ENCODE measurements at regions not wholly inside any gene's neighbourhood (a gene's known extent, or its start where the extent isn't known, plus 50 kb on each side); places are given as distances from the start of the nearest gene placed in this dataset.

DNA sequence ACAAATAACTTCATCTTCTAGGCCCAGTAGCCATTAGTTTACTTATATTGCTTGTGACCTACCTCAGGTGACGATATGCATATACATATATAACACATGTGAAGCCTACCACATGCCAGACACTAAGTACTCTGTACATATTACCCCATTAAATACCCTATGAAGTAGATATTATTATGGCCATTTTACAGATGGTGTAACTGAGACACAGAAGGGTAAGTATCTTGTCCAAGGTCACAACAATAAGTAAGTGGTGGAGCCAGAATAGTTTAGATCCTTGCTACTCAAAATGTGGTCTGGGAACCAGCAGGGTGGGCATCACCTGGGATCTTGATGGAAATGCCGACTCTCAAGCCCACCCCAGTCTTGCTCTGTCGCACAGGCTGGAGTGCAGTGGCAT, 78.1 kb upstream of the RAPGEF2 start:
- no peak for TF ChIP-seq EZH2phosphoT487 (IDR thresholded peaks at IDR 0.05; ENCODE audit: borderline replicate concordance, low read depth)
- TF ChIP-seq POLR2AphosphoS5 (IDR thresholded peaks at IDR 0.05; ENCODE audit: low read depth, low read length): no peak
- TF ChIP-seq SMC3 (IDR thresholded peaks at IDR 0.05; ENCODE audit: low read depth, low read length): no peak
- TF ChIP-seq, protein P1, sequence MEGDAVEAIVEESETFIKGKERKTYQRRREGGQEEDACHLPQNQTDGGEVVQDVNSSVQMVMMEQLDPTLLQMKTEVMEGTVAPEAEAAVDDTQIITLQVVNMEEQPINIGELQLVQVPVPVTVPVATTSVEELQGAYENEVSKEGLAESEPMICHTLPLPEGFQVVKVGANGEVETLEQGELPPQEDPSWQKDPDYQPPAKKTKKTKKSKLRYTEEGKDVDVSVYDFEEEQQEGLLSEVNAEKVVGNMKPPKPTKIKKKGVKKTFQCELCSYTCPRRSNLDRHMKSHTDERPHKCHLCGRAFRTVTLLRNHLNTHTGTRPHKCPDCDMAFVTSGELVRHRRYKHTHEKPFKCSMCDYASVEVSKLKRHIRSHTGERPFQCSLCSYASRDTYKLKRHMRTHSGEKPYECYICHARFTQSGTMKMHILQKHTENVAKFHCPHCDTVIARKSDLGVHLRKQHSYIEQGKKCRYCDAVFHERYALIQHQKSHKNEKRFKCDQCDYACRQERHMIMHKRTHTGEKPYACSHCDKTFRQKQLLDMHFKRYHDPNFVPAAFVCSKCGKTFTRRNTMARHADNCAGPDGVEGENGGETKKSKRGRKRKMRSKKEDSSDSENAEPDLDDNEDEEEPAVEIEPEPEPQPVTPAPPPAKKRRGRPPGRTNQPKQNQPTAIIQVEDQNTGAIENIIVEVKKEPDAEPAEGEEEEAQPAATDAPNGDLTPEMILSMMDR (IDR thresholded peaks at IDR 0.05): no peak
- no peak for TF ChIP-seq EP300 (IDR thresholded peaks at IDR 0.05; ENCODE audit: borderline replicate concordance in 1 of 2, low read depth in 1 of 2, low read length in 1 of 2)
- no peak for TF ChIP-seq FOSL2 (IDR thresholded peaks at IDR 0.05; ENCODE audit: borderline replicate concordance, low read depth)
- no peak for TF ChIP-seq ELF1 (IDR thresholded peaks at IDR 0.05)
- TF ChIP-seq TEAD4 (IDR thresholded peaks at IDR 0.05; ENCODE audit: borderline replicate concordance, insufficient read depth): no peak
- TF ChIP-seq JUND (IDR thresholded peaks at IDR 0.05): no peak
- TF ChIP-seq RAD21 (IDR thresholded peaks at IDR 0.05; ENCODE audit: low read length): no peak
- no peak for TF ChIP-seq YY1 (IDR thresholded peaks at IDR 0.05; ENCODE audit: low read depth)
- no peak for TF ChIP-seq FOXM1 (IDR thresholded peaks at IDR 0.05; ENCODE audit: low read depth)
- TF ChIP-seq GABPA (IDR thresholded peaks at IDR 0.05; ENCODE audit: low read depth): no peak
- no peak for TF ChIP-seq MEF2A (IDR thresholded peaks at IDR 0.05; ENCODE audit: borderline replicate concordance, low read depth)

Measured in SK-N-SH (cell line).